HL-60 (cell line): ENCODE measurements at regions not wholly inside any gene's neighbourhood (a gene's known extent, or its start where the extent isn't known, plus 50 kb on each side); places are given as distances from the start of the nearest gene placed in this dataset.

Experiments used
- DNase-seq, 2 experiments: peaks; one replicate each; pipeline ENCODE4 v3.0.0-alpha.2; 2010 to 2020; ENCODE audit warnings: low read depth in 1 of 2, low spot score in 1 of 2
- H3K27ac ChIP-seq: fragments of 250-450 bp; sonication (Bioruptor Pico); replicated peaks from 2 replicates; pipeline ENCODE4 v1.5.1; 2020; ENCODE audit warnings: mild to moderate bottlenecking, moderate library complexity
- H3K27me3 ChIP-seq: fragments of 250-450 bp; sonication (Bioruptor Pico); 2 replicates; pipeline ENCODE4 v1.5.1; 2021; ENCODE audit warnings: mild to moderate bottlenecking, moderate library complexity; ENCODE audit not compliant: insufficient read depth, poor library complexity, severe bottlenecking
- H3K4me3 ChIP-seq: replicated peaks from 2 replicates; pipeline ENCODE4 v1.5.1; 2011; ENCODE audit warnings: mild to moderate bottlenecking, control low read depth, low read length; ENCODE audit not compliant: insufficient read depth
- CTCF ChIP-seq: IDR thresholded peaks from one replicate; pipeline ENCODE4 v1.5.1; 2011; ENCODE audit warnings: low read length, control low read depth, inconsistent platforms; ENCODE audit not compliant: insufficient read depth
- GABPA ChIP-seq: IDR thresholded peaks from 2 replicates; pipeline ENCODE4 v1.6.1; 2012; ENCODE audit warnings: low read depth
- POLR2AphosphoS5 ChIP-seq: IDR thresholded peaks from 2 replicates; pipeline ENCODE4 v1.6.1; 2012; ENCODE audit warnings: low read depth
- REST ChIP-seq: IDR thresholded peaks from 2 replicates; pipeline ENCODE4 v1.6.1; 2012; ENCODE audit warnings: low read depth; ENCODE audit not compliant: insufficient replicate concordance
- SPI1 ChIP-seq: IDR thresholded peaks from 2 replicates; pipeline ENCODE4 v1.6.1; 2012; ENCODE audit warnings: low read depth, mild to moderate bottlenecking, borderline replicate concordance

GRCh38 chr2:2825062-2825461 is 494.0 kb upstream of the MYT1L start:
- no peak overlapping the region for H3K4me3 ChIP-seq
- no peak for DNase-seq
- H3K27ac ChIP-seq = no peak overlapping the region
- H3K27me3 ChIP-seq = no peaks in the 10 kb centered on the region
- no peak for TF ChIP-seq POLR2AphosphoS5
- no peak for TF ChIP-seq GABPA
- no peak for TF ChIP-seq SPI1
- TF ChIP-seq REST = no peak
- TF ChIP-seq CTCF = no peak

GRCh38 chr2:2824588-2824987 is 493.5 kb upstream of the MYT1L start:
- no peak for TF ChIP-seq GABPA
- no peak for TF ChIP-seq POLR2AphosphoS5
- no peak for TF ChIP-seq SPI1
- TF ChIP-seq CTCF = no peak
- TF ChIP-seq REST = no peak
- Histone ChIP-seq H3K4me3 (no peak overlapping the region), H3K27me3 (no peaks in the 10 kb centered on the region), H3K27ac (no peak overlapping the region)
- DNase-seq = no peak

GRCh38 chr2:2823061-2823753 is 492.1 kb upstream of the MYT1L start:
- no peak overlapping the region for H3K4me3 ChIP-seq
- H3K27me3 ChIP-seq = no peaks in the 10 kb centered on the region
- no peak overlapping the region for H3K27ac ChIP-seq
- TF ChIP-seq SPI1 = no peak
- no peak for TF ChIP-seq CTCF
- TF ChIP-seq POLR2AphosphoS5 = no peak
- no peak for TF ChIP-seq GABPA
- TF ChIP-seq REST = no peak
- DNase-seq = no peak
